Thoracic aorta (tissue), 2 donors: ENCODE measurements at regions not wholly inside any gene's neighbourhood (a gene's known extent, or its start where the extent isn't known, plus 50 kb on each side); places are given as distances from the start of the nearest gene placed in this dataset.

Experiments
- ATAC-seq: fragments of 150-250 bp; one replicate; pipeline ENCODE4 v1.8.0; 2017; ENCODE audit warnings: low read depth; ENCODE audit not compliant: insufficient number of reproducible peaks, low FRiP score
- DNase-seq: peaks from one replicate; pipeline ENCODE4 v3.0.0-alpha.2; 2020; ENCODE audit warnings: low spot score
- H3K27ac ChIP-seq, 2 donors: fragments of 200-600 bp; sonication (generic); 1 replicate in 1 of 2; 2 replicates in 1 of 2; pipeline ENCODE4 v1.5.1; 2016; ENCODE audit warnings: mild to moderate bottlenecking in 2 of 2, moderate library complexity in 2 of 2
- H3K27me3 ChIP-seq: fragments of 200-600 bp; sonication (generic); replicated peaks from 2 replicates; pipeline ENCODE4 v1.6.0; 2016; ENCODE audit warnings: mild to moderate bottlenecking; ENCODE audit not compliant: insufficient read depth
- H3K36me3 ChIP-seq: fragments of 200-600 bp; sonication (generic); one replicate; pipeline ENCODE4 v1.5.1; 2016
- H3K4me1 ChIP-seq, 2 donors: fragments of 200-600 bp; sonication (generic); 1 replicate in 1 of 2; 2 replicates in 1 of 2; pipeline versions ENCODE4 v1.5.1 to v1.6.0; 2016; ENCODE audit warnings: low read depth in 2 of 2, mild to moderate bottlenecking in 1 of 2; ENCODE audit not compliant: control insufficient read depth in 1 of 2
- H3K4me3 ChIP-seq: fragments of 200-600 bp; sonication (generic); 2 replicates; pipeline ENCODE4 v1.5.1; 2016; ENCODE audit warnings: mild to moderate bottlenecking
- H3K9me3 ChIP-seq: fragments of 200-600 bp; sonication (generic); 2 replicates; pipeline ENCODE4 v1.5.1; 2016
- CTCF ChIP-seq: fragments of 200-600 bp; sonication (generic); IDR thresholded peaks from one replicate; pipeline ENCODE4 v1.5.1; 2019; ENCODE audit warnings: antibody characterized with exemption

GRCh38 chr2:67694445-67694844 lies 297.3 kb downstream of the ETAA1 start:
- no peaks in the 10 kb centered on the region for H3K9me3 ChIP-seq
- DNase-seq, result no peak
- no peaks in the 10 kb centered on the region for H3K4me1 ChIP-seq
- no peaks in the 10 kb centered on the region for H3K36me3 ChIP-seq
- no peak for ATAC-seq
- H3K27ac ChIP-seq, result no peak overlapping the region
- TF ChIP-seq CTCF, result no peak
- no peaks in the 10 kb centered on the region for H3K27me3 ChIP-seq
- no peak overlapping the region for H3K4me3 ChIP-seq

GRCh38 chr2:67701011-67701410 lies 303.9 kb downstream of the ETAA1 start:
- no peak for ATAC-seq
- no peak for TF ChIP-seq CTCF
- DNase-seq, result no peak
- H3K9me3 ChIP-seq, result no peaks in the 10 kb centered on the region
- H3K4me3 ChIP-seq, result no peak overlapping the region
- no peaks in the 10 kb centered on the region for H3K36me3 ChIP-seq
- no peaks in the 10 kb centered on the region for H3K27me3 ChIP-seq
- H3K4me1 ChIP-seq, result no peaks in the 10 kb centered on the region
- no peak overlapping the region for H3K27ac ChIP-seq

- H3K27me3 ChIP-seq, result no peaks in the 10 kb centered on the region
- DNase-seq (no peak), ATAC-seq (no peak)
- no peak overlapping the region for H3K27ac ChIP-seq
- H3K9me3 ChIP-seq, result no peaks in the 10 kb centered on the region
- no peaks in the 10 kb centered on the region for H3K36me3 ChIP-seq
- TF ChIP-seq CTCF, result no peak
- H3K4me1 ChIP-seq, result no peaks in the 10 kb centered on the region
- no peak overlapping the region for H3K4me3 ChIP-seq
Observed at GRCh38 chr2:67702284-67702683, 305.2 kb downstream of the ETAA1 start.

GRCh38 chr2:67702937-67703336 lies 305.8 kb downstream of the ETAA1 start:
- ATAC-seq, result no peak
- no peak overlapping the region for H3K27ac ChIP-seq
- H3K27me3 ChIP-seq, result no peaks in the 10 kb centered on the region
- TF ChIP-seq CTCF, result no peak
- no peak overlapping the region for H3K4me3 ChIP-seq
- no peaks in the 10 kb centered on the region for H3K36me3 ChIP-seq
- no peaks in the 10 kb centered on the region for H3K4me1 ChIP-seq
- H3K9me3 ChIP-seq, result no peaks in the 10 kb centered on the region
- DNase-seq, result no peak

GRCh38 chr2:67706082-67706481 lies 308.9 kb downstream of the ETAA1 start:
- Histone ChIP-seq H3K36me3 (no peaks in the 10 kb centered on the region), H3K9me3 (no peaks in the 10 kb centered on the region), H3K4me3 (no peak overlapping the region), H3K27me3 (no peaks in the 10 kb centered on the region), H3K27ac (no peak overlapping the region), H3K4me1 (no peaks in the 10 kb centered on the region)
- DNase-seq (no peak), ATAC-seq (no peak)
- TF ChIP-seq CTCF, result no peak
